ENCODE measurements at regions not wholly inside any gene's neighbourhood (a gene's known extent, or its start where the extent isn't known, plus 50 kb on each side); places are given as distances from the start of the nearest gene placed in this dataset.
A peak's percentile ranks its signal among the peaks of the same experiment; 100 is the strongest.

DNA sequence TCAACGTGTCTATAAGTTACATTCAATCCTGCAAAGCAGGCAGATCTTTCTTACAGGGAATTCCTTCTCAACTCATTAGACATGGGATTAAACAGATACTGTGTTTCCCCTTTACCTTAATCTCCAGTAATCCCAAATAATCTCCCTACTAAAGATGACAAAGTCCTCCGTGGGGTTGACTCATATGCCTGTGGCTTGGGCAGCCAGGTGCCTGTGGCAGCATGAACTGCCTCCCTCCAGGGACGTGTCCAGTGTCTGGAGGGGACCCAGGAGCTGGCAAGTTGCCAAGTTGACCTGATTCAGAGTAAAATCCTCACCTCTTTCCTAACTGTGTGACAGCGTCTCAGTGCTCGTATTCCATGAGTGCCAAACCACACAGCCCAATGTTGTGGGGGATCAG, 94.6 kb upstream of the PTCH1 start:
- no peaks in the 10 kb centered on the region for H3K9me3 ChIP-seq

DNA sequence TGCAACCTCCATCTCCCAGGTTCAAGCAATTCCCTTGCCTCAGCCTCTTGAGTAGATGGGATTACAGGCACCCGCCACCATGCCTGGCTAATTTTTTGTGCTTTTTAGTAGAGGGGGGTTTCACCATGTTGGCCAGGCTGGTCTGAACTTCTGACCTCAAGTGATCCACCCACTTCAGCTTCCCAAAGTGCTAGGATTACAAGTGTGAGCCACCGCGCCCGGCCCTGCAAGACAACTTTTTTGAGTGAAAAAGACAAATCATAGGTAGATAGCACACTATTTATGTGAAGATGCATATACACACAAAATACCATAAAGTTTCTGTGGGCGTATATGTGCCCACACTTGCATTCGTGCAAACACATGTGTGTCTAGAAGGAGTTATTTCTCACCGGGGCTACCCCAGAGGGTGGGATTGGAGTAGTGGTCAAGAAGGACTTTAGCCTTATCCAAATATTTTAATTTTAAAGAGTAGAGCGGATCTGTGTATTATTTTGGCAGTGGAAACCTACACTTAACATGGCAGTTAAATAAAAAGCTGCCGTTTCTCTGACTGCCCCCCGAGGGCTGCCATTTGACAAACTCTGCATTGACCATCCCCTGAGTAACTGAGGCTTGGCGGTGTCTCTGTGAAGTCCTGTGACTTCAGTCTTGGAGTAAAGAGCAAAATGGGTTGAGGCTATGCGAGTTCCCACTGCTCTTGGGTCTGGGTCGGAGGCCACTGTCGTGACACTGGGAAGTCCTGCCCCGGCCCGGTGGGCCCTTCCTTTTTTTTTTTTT, 93.4 kb upstream of the PTCH1 start:
- WGBS, 2 donors: 92 to 96% methylated on average over 16 of the region's 16 CpGs
- H3K4me1 ChIP-seq: no peaks in the 10 kb centered on the region
- no peak overlapping the region for H3K4me3 ChIP-seq (replicated peaks in 1 of 3)
- no peak for TF ChIP-seq POLR2A (IDR thresholded peaks at IDR 0.05)
- TF ChIP-seq, protein P1, sequence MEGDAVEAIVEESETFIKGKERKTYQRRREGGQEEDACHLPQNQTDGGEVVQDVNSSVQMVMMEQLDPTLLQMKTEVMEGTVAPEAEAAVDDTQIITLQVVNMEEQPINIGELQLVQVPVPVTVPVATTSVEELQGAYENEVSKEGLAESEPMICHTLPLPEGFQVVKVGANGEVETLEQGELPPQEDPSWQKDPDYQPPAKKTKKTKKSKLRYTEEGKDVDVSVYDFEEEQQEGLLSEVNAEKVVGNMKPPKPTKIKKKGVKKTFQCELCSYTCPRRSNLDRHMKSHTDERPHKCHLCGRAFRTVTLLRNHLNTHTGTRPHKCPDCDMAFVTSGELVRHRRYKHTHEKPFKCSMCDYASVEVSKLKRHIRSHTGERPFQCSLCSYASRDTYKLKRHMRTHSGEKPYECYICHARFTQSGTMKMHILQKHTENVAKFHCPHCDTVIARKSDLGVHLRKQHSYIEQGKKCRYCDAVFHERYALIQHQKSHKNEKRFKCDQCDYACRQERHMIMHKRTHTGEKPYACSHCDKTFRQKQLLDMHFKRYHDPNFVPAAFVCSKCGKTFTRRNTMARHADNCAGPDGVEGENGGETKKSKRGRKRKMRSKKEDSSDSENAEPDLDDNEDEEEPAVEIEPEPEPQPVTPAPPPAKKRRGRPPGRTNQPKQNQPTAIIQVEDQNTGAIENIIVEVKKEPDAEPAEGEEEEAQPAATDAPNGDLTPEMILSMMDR (IDR thresholded peaks at IDR 0.05): no peak
- H3K27me3 ChIP-seq: no peaks in the 10 kb centered on the region
- no peaks in the 10 kb centered on the region for H3K9me3 ChIP-seq
- intact Hi-C loops (cut with DNase I): no loop called here
- no peaks in the 10 kb centered on the region for H3K36me3 ChIP-seq
- no peak for DNase-seq
- H3K27ac ChIP-seq: no peak overlapping the region

More for the DNA sequence above, 94.6 kb upstream of the PTCH1 start:
- Histone ChIP-seq H3K4me3 (replicated peaks in 1 of 3) (no peak overlapping the region), H3K4me1 (no peaks in the 10 kb centered on the region), H3K27ac (no peak overlapping the region), H3K36me3 (no peaks in the 10 kb centered on the region), H3K27me3 (no peaks in the 10 kb centered on the region)
- TF ChIP-seq, protein P1 (IDR thresholded peaks at IDR 0.05): no peak
- TF ChIP-seq POLR2A (IDR thresholded peaks at IDR 0.05): no peak
- DNase-seq: peak in 1 of 2 donors; percentile 9
- intact Hi-C loops (cut with DNase I): no loop called here
- 36 to 43% methylated on average over 5 of the region's 5 CpGs for WGBS, 2 donors

DNA sequence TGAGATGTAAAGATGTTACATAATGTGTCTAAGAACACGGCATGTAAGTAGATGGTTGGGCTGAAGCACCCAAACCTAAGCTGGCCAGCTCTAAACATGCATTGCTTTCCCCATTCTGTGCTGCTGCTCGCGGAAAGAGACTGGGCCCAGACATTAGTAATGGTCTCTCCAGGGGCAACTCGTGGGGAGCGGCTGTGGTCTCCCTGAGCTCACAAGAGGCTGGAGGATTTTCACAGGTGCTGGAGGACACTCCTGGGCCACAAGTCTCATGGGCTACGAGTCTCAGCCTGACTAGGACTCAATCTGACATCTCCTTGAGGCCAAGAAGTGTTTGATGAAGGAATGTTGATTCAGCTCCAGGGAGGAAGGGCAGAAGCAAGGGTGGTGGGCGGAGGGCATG, 92.7 kb upstream of the PTCH1 start:
- H3K9me3 ChIP-seq: no peaks in the 10 kb centered on the region
- H3K27me3 ChIP-seq: no peaks in the 10 kb centered on the region
- H3K4me1 ChIP-seq: no peaks in the 10 kb centered on the region
- intact Hi-C loops (cut with DNase I): no loop called here
- DNase-seq: no peak
- H3K36me3 ChIP-seq: no peaks in the 10 kb centered on the region
- H3K27ac ChIP-seq: no peak overlapping the region
- TF ChIP-seq POLR2A (IDR thresholded peaks at IDR 0.05): no peak
- TF ChIP-seq, protein P1 (IDR thresholded peaks at IDR 0.05): no peak
- WGBS, 2 donors: 84 to 86% methylated on average over 6 to 7 of the region's 7 CpGs
- no peak overlapping the region for H3K4me3 ChIP-seq (replicated peaks in 1 of 3)

DNA sequence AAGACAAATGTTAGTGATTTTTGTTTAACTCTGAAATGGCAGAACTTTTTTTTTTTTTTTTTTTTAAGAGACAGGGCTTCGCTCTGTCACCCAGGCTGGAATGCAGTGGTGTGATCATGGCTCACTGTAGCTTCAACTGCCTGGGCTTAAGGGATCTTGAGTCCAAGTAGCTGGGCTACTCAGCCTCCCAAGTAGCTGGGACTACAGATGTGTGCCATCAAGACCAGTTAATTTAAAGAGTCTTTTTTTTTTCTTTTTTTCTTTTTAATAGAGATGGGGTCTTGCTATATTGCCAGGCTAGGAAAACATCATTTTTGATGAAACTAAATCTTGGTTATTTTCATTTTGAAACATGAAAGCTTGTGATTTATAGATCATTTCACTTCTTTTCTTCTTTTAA, 91.6 kb upstream of the PTCH1 start:
- H3K9me3 ChIP-seq: no peaks in the 10 kb centered on the region
- H3K27me3 ChIP-seq: no peaks in the 10 kb centered on the region
- TF ChIP-seq POLR2A (IDR thresholded peaks at IDR 0.05): no peak

DNA sequence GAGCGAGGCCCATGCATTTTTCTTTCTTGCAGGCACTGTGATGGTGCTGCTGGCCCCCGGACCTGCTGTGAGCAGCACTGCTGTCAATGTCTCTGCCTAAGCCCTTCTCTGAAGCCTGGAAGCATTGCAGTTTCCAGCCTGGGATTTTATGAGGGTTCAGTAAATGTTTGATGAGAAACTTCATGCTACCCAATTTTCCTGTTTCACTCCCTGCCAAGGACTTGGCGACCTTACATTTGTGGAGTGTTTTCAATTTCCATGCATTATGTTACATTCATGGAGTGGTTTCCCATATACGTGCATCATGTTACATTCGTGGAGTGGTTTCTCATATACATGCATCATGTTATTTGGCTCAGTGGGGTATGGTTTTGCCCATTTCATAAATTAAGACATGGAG, 90.7 kb upstream of the PTCH1 start:
- WGBS, 2 donors: 93 to 95% methylated on average over 5 of the region's 5 CpGs
- Histone ChIP-seq H3K4me3 (replicated peaks in 1 of 3) (no peak overlapping the region), H3K9me3 (no peaks in the 10 kb centered on the region)

More for the DNA sequence above, 91.6 kb upstream of the PTCH1 start:
- Histone ChIP-seq H3K36me3 (no peaks in the 10 kb centered on the region), H3K4me1 (no peaks in the 10 kb centered on the region), H3K27ac (no peak overlapping the region), H3K4me3 (replicated peaks in 1 of 3) (no peak overlapping the region)
- intact Hi-C loops (cut with DNase I): no loop called here
- DNase-seq: no peak
- WGBS, 2 donors: 91 to 100% methylated on average over 1 of the region's 1 CpG

More for the DNA sequence above, 90.7 kb upstream of the PTCH1 start:
- Histone ChIP-seq H3K4me1 (no peaks in the 10 kb centered on the region), H3K27ac (no peak overlapping the region), H3K36me3 (no peaks in the 10 kb centered on the region), H3K27me3 (no peaks in the 10 kb centered on the region)
- intact Hi-C loops (cut with DNase I): no loop called here
- DNase-seq: no peak
- no peak for TF ChIP-seq POLR2A (IDR thresholded peaks at IDR 0.05)
- TF ChIP-seq, protein P1 (IDR thresholded peaks at IDR 0.05): no peak
